DOHH2 (cell line): ENCODE measurements at regions not wholly inside any gene's neighbourhood (a gene's known extent, or its start where the extent isn't known, plus 50 kb on each side); places are given as distances from the start of the nearest gene placed in this dataset.

Experiments
- H3F3A ChIP-seq: fragments of 200-600 bp; sonication (generic), shearing (Covaris generic); 2 replicates; pipeline ENCODE4 v1.6.0; 2016; ENCODE audit warnings: antibody characterized with exemption, mild to moderate bottlenecking; ENCODE audit not compliant: control insufficient read depth, insufficient read depth
- H3K27ac ChIP-seq: fragments of 200-600 bp; sonication (generic); 2 replicates; pipeline ENCODE4 v1.5.1; 2014; ENCODE audit warnings: low read depth, mild to moderate bottlenecking, low read length, moderate library complexity
- H3K27me3 ChIP-seq: fragments of 200-600 bp; sonication (generic); 2 replicates; pipeline ENCODE4 v1.6.1; 2014; ENCODE audit warnings: mild to moderate bottlenecking, low read length, mixed read lengths; ENCODE audit not compliant: control insufficient read depth
- H3K36me3 ChIP-seq: fragments of 200-600 bp; sonication (generic); 2 replicates; pipeline ENCODE4 v1.6.1; 2014; ENCODE audit warnings: mild to moderate bottlenecking, low read length, moderate library complexity, mixed read lengths; ENCODE audit not compliant: control insufficient read depth
- H3K4me1 ChIP-seq: fragments of 200-600 bp; sonication (generic); 2 replicates; pipeline ENCODE4 v1.6.1; 2014; ENCODE audit warnings: mild to moderate bottlenecking, low read length, mixed read lengths; ENCODE audit not compliant: control insufficient read depth
- H3K4me2 ChIP-seq: fragments of 200-600 bp; sonication (generic); 2 replicates; pipeline ENCODE4 v1.6.0; 2014; ENCODE audit warnings: mild to moderate bottlenecking, low read length, moderate library complexity
- H3K4me3 ChIP-seq: fragments of 200-600 bp; sonication (generic); 2 replicates; pipeline ENCODE4 v1.5.1; 2014; ENCODE audit warnings: mild to moderate bottlenecking, low read length, mixed read lengths
- H3K79me2 ChIP-seq: fragments of 200-600 bp; sonication (generic); 2 replicates; pipeline ENCODE4 v1.6.1; 2014; ENCODE audit warnings: mild to moderate bottlenecking, low read length, mixed read lengths; ENCODE audit not compliant: control insufficient read depth
- H3K9me2 ChIP-seq: fragments of 200-600 bp; sonication (generic); replicated peaks from 2 replicates; pipeline ENCODE4 v1.6.1; 2014; ENCODE audit warnings: mild to moderate bottlenecking, low read length, mixed read lengths; ENCODE audit not compliant: control insufficient read depth
- H3K9me3 ChIP-seq: fragments of 200-600 bp; sonication (generic); 2 replicates; pipeline ENCODE4 v1.6.1; 2014; ENCODE audit warnings: antibody characterized with exemption, low read length, mixed read lengths; ENCODE audit not compliant: control insufficient read depth, insufficient read depth
- H4K20me1 ChIP-seq: fragments of 200-600 bp; sonication (generic); 2 replicates; pipeline ENCODE4 v1.6.0; 2014; ENCODE audit warnings: low read depth, mild to moderate bottlenecking, antibody characterized with exemption, low read length, moderate library complexity; ENCODE audit not compliant: control insufficient read depth, insufficient read depth
- CTCF ChIP-seq: fragments of 200-600 bp; sonication (generic); IDR thresholded peaks from one replicate; pipeline ENCODE4 v1.5.1; 2014; ENCODE audit warnings: antibody characterized with exemption, mild to moderate bottlenecking, low read depth, low read length; ENCODE audit not compliant: poor library complexity, severe bottlenecking
- EZH2phosphoT487 ChIP-seq: fragments of 200-600 bp; sonication (generic); IDR thresholded peaks from 2 replicates; pipeline ENCODE4 v1.6.1; 2017; ENCODE audit warnings: borderline replicate concordance, mild to moderate bottlenecking, antibody characterized with exemption, low read length, moderate library complexity, mixed read lengths

DNA sequence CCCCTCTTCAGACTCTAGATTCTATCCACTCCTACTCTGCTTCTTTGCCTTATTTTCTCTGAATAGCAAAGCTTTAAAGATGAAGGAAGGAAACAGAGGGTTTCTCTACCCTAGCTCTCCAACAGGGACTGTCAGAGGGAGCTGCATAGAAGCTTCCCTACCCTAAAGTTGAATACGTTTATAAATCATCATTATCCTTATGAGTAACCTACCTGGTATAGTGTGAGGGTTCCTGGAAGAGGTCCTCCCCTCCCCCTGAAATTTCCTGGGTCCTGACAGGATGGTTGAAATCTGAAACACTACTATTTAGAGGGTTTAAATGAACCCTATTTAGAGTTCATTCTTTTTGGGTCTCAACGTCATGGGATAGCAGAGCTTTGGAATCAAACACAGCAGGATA is 187.0 kb upstream of the RBPJ start:
- Histone ChIP-seq H3K27ac (no peak overlapping the region), H3K4me1 (no peaks in the 10 kb centered on the region), H3K9me3 (no peaks in the 10 kb centered on the region; the same call in 1 of the 2 replicates)

DNA sequence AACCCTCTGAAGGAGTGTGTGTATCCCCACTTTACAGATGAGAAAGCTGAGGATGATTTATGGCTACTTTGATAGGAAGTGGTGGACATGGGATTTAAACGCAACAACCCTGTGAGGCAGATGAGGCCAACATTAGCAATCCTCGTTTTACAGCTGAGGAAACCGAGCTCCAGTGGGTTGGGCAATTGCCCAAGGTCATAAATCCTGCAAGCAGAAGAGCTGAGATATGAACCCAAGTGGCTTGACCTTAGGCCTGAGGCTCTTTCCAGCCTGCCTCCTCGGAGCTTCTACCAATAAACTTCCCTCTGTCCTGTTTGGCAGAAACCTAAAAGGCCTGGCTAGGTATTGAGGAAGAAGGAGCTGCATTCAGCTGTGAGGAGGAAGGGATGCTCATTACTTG is 185.5 kb upstream of the RBPJ start:
- Histone ChIP-seq H4K20me1 (no peaks in the 10 kb centered on the region), H3K27ac (no peak overlapping the region), H3K4me2 (no peak overlapping the region), H3K4me3 (no peak overlapping the region), H3F3A (no peaks in the 10 kb centered on the region), H3K9me3 (no peaks in the 10 kb centered on the region; the same call in 1 of the 2 replicates), H3K27me3 (peaks cover 11% of the 10 kb centered on the region), H3K79me2 (no peaks in the 10 kb centered on the region), H3K9me2 (no peaks in the 10 kb centered on the region), H3K36me3 (no peaks in the 10 kb centered on the region), H3K4me1 (no peaks in the 10 kb centered on the region)
- no peak for TF ChIP-seq EZH2phosphoT487
- TF ChIP-seq CTCF: no peak

More for the DNA sequence above, 187.0 kb upstream of the RBPJ start:
- Histone ChIP-seq H3F3A (no peaks in the 10 kb centered on the region), H3K4me2 (no peak overlapping the region), H3K4me3 (no peak overlapping the region), H3K36me3 (no peaks in the 10 kb centered on the region), H3K9me2 (no peaks in the 10 kb centered on the region), H4K20me1 (no peaks in the 10 kb centered on the region), H3K27me3 (peaks cover 15% of the 10 kb centered on the region), H3K79me2 (no peaks in the 10 kb centered on the region)
- no peak for TF ChIP-seq CTCF
- TF ChIP-seq EZH2phosphoT487: no peak

DNA sequence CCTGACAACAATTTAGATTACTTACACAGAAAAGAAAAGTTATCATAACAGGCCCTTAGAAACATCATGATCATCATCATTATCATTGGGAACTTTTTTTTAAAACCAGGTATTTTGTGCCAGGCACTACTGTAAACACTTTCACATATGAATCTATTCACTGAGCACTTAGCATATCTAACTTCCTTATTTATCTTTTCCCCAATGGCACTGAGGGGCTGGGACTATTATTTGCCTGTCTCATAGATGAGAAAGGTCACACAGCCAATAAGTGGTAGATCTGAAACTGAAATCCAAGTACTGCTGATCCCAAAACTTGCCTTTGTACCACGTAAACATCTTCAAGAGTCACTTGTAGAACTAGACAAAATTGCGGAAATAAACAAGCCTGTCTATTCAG is 184.2 kb upstream of the RBPJ start:
- H3K4me1 ChIP-seq: no peaks in the 10 kb centered on the region
- TF ChIP-seq EZH2phosphoT487 (no peak), CTCF (no peak)

More for the DNA sequence above, 184.2 kb upstream of the RBPJ start:
- Histone ChIP-seq H3K36me3 (no peaks in the 10 kb centered on the region), H3K27ac (no peak overlapping the region), H3K4me3 (no peak overlapping the region), H3K79me2 (no peaks in the 10 kb centered on the region), H3F3A (no peaks in the 10 kb centered on the region), H3K4me2 (no peak overlapping the region), H3K9me2 (no peaks in the 10 kb centered on the region), H3K9me3 (no peaks in the 10 kb centered on the region; the same call in 1 of the 2 replicates), H4K20me1 (no peaks in the 10 kb centered on the region), H3K27me3 (0 out of 2 replicates have a peak, but pooled peaks cover 4% of the 10 kb centered on the region)
